ENCODE measurements at regions not wholly inside any gene's neighbourhood (a gene's known extent, or its start where the extent isn't known, plus 50 kb on each side); places are given as distances from the start of the nearest gene placed in this dataset.

DNA sequence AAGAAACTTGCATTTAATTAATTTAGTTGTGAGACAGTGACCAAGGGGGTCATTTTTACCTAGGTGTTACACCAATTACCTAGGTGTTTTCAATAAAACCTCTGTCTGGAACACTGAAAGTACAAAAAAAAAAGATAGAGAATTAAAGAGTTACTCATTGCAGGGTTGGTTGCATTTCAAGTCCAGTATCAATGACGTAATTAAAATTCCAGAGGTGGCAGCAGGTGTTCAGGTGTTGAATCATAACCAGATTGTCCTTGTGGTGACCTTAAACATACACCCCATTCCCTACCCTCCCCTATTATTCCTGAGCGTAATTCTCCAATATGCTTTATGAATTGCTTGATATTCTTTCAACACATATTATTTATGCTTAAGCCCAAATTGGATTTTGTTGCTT, 352.0 kb upstream of the SLC8A1 start:
- TF ChIP-seq, protein P1, sequence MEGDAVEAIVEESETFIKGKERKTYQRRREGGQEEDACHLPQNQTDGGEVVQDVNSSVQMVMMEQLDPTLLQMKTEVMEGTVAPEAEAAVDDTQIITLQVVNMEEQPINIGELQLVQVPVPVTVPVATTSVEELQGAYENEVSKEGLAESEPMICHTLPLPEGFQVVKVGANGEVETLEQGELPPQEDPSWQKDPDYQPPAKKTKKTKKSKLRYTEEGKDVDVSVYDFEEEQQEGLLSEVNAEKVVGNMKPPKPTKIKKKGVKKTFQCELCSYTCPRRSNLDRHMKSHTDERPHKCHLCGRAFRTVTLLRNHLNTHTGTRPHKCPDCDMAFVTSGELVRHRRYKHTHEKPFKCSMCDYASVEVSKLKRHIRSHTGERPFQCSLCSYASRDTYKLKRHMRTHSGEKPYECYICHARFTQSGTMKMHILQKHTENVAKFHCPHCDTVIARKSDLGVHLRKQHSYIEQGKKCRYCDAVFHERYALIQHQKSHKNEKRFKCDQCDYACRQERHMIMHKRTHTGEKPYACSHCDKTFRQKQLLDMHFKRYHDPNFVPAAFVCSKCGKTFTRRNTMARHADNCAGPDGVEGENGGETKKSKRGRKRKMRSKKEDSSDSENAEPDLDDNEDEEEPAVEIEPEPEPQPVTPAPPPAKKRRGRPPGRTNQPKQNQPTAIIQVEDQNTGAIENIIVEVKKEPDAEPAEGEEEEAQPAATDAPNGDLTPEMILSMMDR (IDR thresholded peaks at IDR 0.05; ENCODE audit: insufficient read depth, low read depth, low read length): no peak
- no peak for TF ChIP-seq EZH2 (IDR thresholded peaks at IDR 0.05; ENCODE audit: insufficient read depth, low read length)

All from astrocyte (in vitro differentiated cells and primary cell).